Parathyroid adenoma (tissue), 2 donors: ENCODE measurements at regions not wholly inside any gene's neighbourhood (a gene's known extent, or its start where the extent isn't known, plus 50 kb on each side); places are given as distances from the start of the nearest gene placed in this dataset.

ENCODE experiments used
- H2AFZ ChIP-seq: fragments of 300-600 bp; sonication (generic); one replicate; pipeline ENCODE4 v1.7.0; 2017; ENCODE audit warnings: antibody characterized with exemption, mild to moderate bottlenecking
- H3K27ac ChIP-seq: fragments of 300-600 bp; sonication (generic); one replicate; pipeline ENCODE4 v1.7.0; 2017
- H3K27me3 ChIP-seq: fragments of 300-600 bp; sonication (generic); one replicate; pipeline ENCODE4 v1.7.0; 2017; ENCODE audit warnings: low read length; ENCODE audit not compliant: control insufficient read depth, insufficient read depth
- H3K36me3 ChIP-seq: fragments of 300-600 bp; sonication (generic); one replicate; pipeline ENCODE4 v1.7.0; 2017; ENCODE audit warnings: low read length; ENCODE audit not compliant: control insufficient read depth, insufficient read depth
- H3K4me1 ChIP-seq: fragments of 300-600 bp; sonication (generic); one replicate; pipeline ENCODE4 v1.7.0; 2017; ENCODE audit warnings: control low read depth
- H3K4me2 ChIP-seq: fragments of 300-600 bp; sonication (generic); one replicate; pipeline ENCODE4 v1.7.0; 2017; ENCODE audit warnings: low read length
- H3K4me3 ChIP-seq: fragments of 300-600 bp; sonication (generic); one replicate; pipeline ENCODE4 v1.7.0; 2017; ENCODE audit warnings: low read depth, low read length
- H3K79me2 ChIP-seq: fragments of 300-600 bp; sonication (generic); one replicate; pipeline ENCODE4 v1.7.0; 2017; ENCODE audit warnings: control low read depth
- H3K9ac ChIP-seq: fragments of 300-600 bp; sonication (generic); one replicate; pipeline ENCODE4 v1.7.0; 2017; ENCODE audit warnings: mild to moderate bottlenecking
- H3K9me3 ChIP-seq: fragments of 300-600 bp; sonication (generic); one replicate; pipeline ENCODE4 v1.7.0; 2017; ENCODE audit warnings: low read length; ENCODE audit not compliant: control insufficient read depth
- TF ChIP-seq, protein P1 (sequence below): fragments of 300-600 bp; sonication (generic); IDR thresholded peaks from one replicate; pipeline ENCODE4 v1.7.0; 2017; ENCODE audit warnings: antibody characterized with exemption, mild to moderate bottlenecking
- donor health status: primary hyperparathyroidism.

DNA sequence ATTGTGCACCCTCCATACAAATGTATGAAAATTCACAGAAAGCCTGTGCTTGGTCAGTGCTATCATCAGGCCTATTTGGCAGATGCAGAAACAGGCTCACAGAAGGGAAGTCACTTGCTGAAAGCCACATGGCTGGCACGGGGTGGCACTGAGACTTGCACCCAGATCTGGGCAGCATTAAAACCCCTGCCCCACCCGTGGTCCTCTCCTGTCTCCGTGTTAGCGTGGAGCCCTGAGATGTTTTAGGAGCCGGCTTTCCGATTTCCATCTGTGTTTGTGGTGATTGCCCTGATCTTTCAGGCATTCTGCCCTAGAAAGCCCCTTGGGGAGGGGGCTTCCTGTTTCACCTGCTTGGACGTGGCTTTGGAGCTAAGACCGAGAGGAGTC lies 102.2 kb upstream of the IER5L start:
- H3K9ac ChIP-seq = no peak overlapping the region
- H3K4me1 ChIP-seq = no peaks in the 10 kb centered on the region
- TF ChIP-seq, protein P1, sequence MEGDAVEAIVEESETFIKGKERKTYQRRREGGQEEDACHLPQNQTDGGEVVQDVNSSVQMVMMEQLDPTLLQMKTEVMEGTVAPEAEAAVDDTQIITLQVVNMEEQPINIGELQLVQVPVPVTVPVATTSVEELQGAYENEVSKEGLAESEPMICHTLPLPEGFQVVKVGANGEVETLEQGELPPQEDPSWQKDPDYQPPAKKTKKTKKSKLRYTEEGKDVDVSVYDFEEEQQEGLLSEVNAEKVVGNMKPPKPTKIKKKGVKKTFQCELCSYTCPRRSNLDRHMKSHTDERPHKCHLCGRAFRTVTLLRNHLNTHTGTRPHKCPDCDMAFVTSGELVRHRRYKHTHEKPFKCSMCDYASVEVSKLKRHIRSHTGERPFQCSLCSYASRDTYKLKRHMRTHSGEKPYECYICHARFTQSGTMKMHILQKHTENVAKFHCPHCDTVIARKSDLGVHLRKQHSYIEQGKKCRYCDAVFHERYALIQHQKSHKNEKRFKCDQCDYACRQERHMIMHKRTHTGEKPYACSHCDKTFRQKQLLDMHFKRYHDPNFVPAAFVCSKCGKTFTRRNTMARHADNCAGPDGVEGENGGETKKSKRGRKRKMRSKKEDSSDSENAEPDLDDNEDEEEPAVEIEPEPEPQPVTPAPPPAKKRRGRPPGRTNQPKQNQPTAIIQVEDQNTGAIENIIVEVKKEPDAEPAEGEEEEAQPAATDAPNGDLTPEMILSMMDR = no peak

DNA sequence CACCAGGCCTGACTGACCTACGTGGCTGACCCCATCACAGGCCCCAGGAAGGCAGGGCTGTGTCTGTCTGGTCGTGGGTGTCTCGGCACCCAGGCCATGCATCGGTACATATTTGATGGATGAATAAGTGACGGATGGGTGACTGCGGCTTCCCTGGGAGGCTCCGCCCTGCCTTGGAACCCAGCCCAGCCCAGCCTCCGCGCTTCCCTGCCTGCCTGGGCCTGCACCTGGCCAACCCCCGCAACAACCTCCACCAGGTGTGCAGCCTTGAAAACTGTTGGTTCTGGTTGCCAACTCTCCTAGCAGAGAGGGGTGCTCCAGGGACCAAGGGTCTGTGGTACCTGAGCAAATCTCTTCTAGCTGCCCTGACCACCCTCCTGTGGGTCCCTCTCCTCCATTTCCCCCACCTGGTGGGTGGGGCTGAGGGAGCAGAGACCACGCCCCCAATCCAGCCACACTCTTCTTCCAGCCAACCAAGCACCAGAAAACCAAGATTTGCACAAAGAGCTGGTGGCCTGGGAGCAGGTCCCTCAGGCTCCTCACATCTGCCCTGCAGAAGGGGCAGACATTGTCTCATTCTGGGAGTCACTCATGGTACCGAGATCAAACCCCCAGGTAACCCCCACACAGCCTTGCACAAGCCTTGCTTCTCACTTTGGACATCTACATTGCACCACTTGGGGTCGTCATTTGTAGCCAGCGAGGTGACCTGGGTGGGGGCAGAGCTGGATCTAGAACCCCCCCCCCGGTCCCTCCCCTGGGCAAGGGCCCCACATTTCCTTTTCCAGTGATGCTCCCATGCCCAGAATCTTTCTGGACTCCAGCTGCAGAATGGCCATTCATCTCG lies 100.6 kb upstream of the IER5L start:
- no peaks in the 10 kb centered on the region for H3K9me3 ChIP-seq

More for the DNA sequence above, 102.2 kb upstream of the IER5L start:
- H3K36me3 ChIP-seq = no peaks in the 10 kb centered on the region
- H3K27ac ChIP-seq = no peak overlapping the region
- H2AFZ ChIP-seq = no peak overlapping the region
- no peak overlapping the region for H3K4me2 ChIP-seq
- H3K4me3 ChIP-seq = no peak overlapping the region
- H3K9me3 ChIP-seq = no peaks in the 10 kb centered on the region
- no peaks in the 10 kb centered on the region for H3K27me3 ChIP-seq
- no peaks in the 10 kb centered on the region for H3K79me2 ChIP-seq

DNA sequence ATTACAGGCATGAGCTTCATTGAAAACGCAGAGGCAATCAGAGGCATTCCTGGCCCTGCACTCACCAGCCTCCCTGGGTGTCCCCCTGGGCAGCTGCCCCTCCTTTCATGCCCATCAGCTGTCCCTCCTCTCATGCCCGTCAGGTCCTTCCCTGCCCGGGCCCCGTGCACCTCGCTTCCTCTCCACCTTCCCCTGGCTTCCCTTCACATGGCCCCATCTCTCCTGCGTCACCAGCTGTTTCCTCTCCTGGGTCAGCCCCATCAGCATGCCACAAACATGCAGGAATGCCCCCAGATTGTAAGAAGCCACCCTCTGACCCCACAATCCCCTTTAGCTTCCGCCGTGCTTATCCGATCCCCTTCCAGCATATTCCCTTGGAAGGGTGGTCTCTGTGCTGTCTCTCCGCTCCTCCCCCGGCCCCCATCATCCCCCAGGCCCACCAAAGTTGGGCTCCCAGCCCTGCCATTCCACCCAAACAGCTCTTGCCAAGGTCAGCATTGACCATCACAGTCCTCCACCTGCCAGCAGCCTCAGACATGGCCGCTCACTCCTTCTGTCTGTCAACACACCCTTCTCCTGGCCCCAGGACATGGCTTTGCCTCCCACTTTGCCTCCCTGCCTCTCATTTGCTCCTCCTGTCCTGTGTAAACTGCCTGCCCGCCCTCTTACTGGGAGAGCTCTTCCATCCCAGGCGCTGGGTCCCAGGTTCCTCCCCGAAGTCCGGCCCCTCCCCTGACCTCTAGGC lies 98.6 kb upstream of the IER5L start:
- no peak overlapping the region for H3K27ac ChIP-seq
- no peaks in the 10 kb centered on the region for H3K4me1 ChIP-seq
- no peak overlapping the region for H3K4me3 ChIP-seq
- H3K9me3 ChIP-seq = no peaks in the 10 kb centered on the region
- no peak overlapping the region for H3K4me2 ChIP-seq
- no peak overlapping the region for H3K9ac ChIP-seq
- H3K27me3 ChIP-seq = no peaks in the 10 kb centered on the region
- H2AFZ ChIP-seq = no peak overlapping the region
- TF ChIP-seq, protein P1 = no peak
- H3K36me3 ChIP-seq = no peaks in the 10 kb centered on the region
- no peaks in the 10 kb centered on the region for H3K79me2 ChIP-seq

More for the DNA sequence above, 100.6 kb upstream of the IER5L start:
- H3K4me1 ChIP-seq = no peaks in the 10 kb centered on the region
- no peak overlapping the region for H3K4me3 ChIP-seq
- H3K36me3 ChIP-seq = no peaks in the 10 kb centered on the region
- H3K9ac ChIP-seq = no peak overlapping the region
- H2AFZ ChIP-seq = no peak overlapping the region
- no peaks in the 10 kb centered on the region for H3K79me2 ChIP-seq
- H3K27ac ChIP-seq = no peak overlapping the region
- H3K27me3 ChIP-seq = no peaks in the 10 kb centered on the region
- no peak overlapping the region for H3K4me2 ChIP-seq
- TF ChIP-seq, protein P1 = no peak

DNA sequence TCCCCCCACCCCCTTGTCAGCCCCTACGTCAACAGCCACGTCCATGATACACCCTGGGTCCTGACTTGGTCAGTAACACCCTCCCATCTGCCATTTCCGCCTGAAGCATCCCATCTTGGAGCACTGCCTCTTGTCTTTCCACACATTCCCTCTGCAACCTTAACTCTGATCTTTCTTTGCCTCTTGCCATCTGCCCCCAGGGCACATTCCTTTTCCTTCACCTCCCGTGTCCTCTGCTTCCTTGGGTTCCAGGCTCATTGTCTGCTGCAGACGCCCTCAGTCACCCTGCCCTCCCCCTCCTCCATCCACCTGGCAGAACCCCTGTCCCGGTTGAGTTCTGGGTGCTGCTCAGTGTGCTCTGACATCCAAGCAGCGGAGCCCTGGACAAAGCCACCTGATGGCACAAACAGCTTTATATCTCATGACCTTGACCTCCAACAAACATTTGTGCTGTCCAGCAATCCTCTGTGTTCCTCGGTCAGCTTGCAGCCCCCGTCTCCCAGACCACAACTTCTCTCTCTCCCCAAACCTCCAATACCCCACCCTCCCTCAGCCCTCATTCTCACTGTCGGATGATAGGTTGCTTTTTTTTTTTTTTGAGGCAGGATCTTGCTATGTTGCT lies 97.7 kb upstream of the IER5L start:
- H3K9ac ChIP-seq = no peak overlapping the region
- H3K36me3 ChIP-seq = no peaks in the 10 kb centered on the region
- H3K27me3 ChIP-seq = no peaks in the 10 kb centered on the region
- no peaks in the 10 kb centered on the region for H3K4me1 ChIP-seq
- no peak overlapping the region for H3K27ac ChIP-seq
- no peak overlapping the region for H2AFZ ChIP-seq
- H3K4me3 ChIP-seq = no peak overlapping the region
- H3K9me3 ChIP-seq = no peaks in the 10 kb centered on the region
- peak overlapping the region; percentile 6 for H3K4me2 ChIP-seq
- H3K79me2 ChIP-seq = no peaks in the 10 kb centered on the region
- TF ChIP-seq, protein P1 = no peak
